GM04504 (cell line): ENCODE measurements at regions not wholly inside any gene's neighbourhood (a gene's known extent, or its start where the extent isn't known, plus 50 kb on each side); places are given as distances from the start of the nearest gene placed in this dataset.
"Not testable (repeated sequence)": the region's sequence is repeated elsewhere in the genome, so short reads cannot be mapped to it uniquely, and the experiment has no call there.

ENCODE experiments used
- DNase-seq: peaks from one replicate; pipeline ENCODE4 v3.0.0-alpha.2; 2012; ENCODE audit warnings: low read depth

- no peak for DNase-seq
These were observed 98.2 kb upstream of the DTNBP1 start for GRCh38 chr6:15761045-15761502.

- no peak for DNase-seq
These were observed 95.9 kb upstream of the DTNBP1 start for GRCh38 chr6:15758631-15759215.

- DNase-seq, result peak; percentile 62
These were observed 92.7 kb upstream of the DTNBP1 start for GRCh38 chr6:15755526-15755925.

- DNase-seq, result no peak
These were observed 91.9 kb upstream of the DTNBP1 start for GRCh38 chr6:15754706-15755079.

- peak; percentile 49 for DNase-seq
These were observed 91.3 kb upstream of the DTNBP1 start for GRCh38 chr6:15754035-15754705.

- DNase-seq, result no peak
These were observed 90.0 kb upstream of the DTNBP1 start for GRCh38 chr6:15752820-15753219.

- no peak for DNase-seq
These were observed 89.0 kb upstream of the DTNBP1 start for GRCh38 chr6:15751721-15752350.

GRCh38 chr6:15748341-15748740, 85.5 kb upstream of the DTNBP1 start:
- no peak for DNase-seq

- DNase-seq, result no peak
These were observed 84.6 kb upstream of the DTNBP1 start for GRCh38 chr6:15747354-15747883.

GRCh38 chr6:15745781-15746180, 83.0 kb upstream of the DTNBP1 start:
- no peak for DNase-seq

GRCh38 chr6:15744818-15745402, 82.1 kb upstream of the DTNBP1 start:
- no peak for DNase-seq

GRCh38 chr6:15742013-15742412, 79.2 kb upstream of the DTNBP1 start:
- DNase-seq, result not testable (repeated sequence)

- no peak for DNase-seq
These were observed 78.6 kb upstream of the DTNBP1 start for GRCh38 chr6:15741405-15741804.

- no peak for DNase-seq
These were observed 77.0 kb upstream of the DTNBP1 start for GRCh38 chr6:15739867-15740266.

GRCh38 chr6:15739353-15739752, 76.5 kb upstream of the DTNBP1 start:
- no peak for DNase-seq

GRCh38 chr6:15738195-15738594, 75.4 kb upstream of the DTNBP1 start:
- DNase-seq, result not testable (repeated sequence)

GRCh38 chr6:15736297-15736696, 73.5 kb upstream of the DTNBP1 start:
- DNase-seq, result no peak

GRCh38 chr6:15735567-15736265, 72.9 kb upstream of the DTNBP1 start:
- DNase-seq, result no peak

- DNase-seq, result no peak
These were observed 71.5 kb upstream of the DTNBP1 start for GRCh38 chr6:15734118-15734897.

GRCh38 chr6:15730922-15731321, 68.1 kb upstream of the DTNBP1 start:
- no peak for DNase-seq

GRCh38 chr6:15730442-15730841, 67.6 kb upstream of the DTNBP1 start:
- DNase-seq, result no peak
